Upper lobe of left lung (tissue), 6 donors: ENCODE measurements at regions not wholly inside any gene's neighbourhood (a gene's known extent, or its start where the extent isn't known, plus 50 kb on each side); places are given as distances from the start of the nearest gene placed in this dataset.

Experiments used
- ATAC-seq, 2 donors: fragments of 200-7000 bp; cut with Tn5 transposase; one replicate each; pipeline ENCODE4 v1.9.1; 2022; ENCODE audit warnings: mild to moderate bottlenecking in 2 of 2, moderate library complexity in 2 of 2; ENCODE audit not compliant: low FRiP score in 2 of 2
- DNase-seq, 2 donors: peaks; one replicate each; pipeline ENCODE4 v3.0.0-alpha.2; 2019 to 2020
- H3K27ac ChIP-seq, 4 donors: fragments of 200-600 bp; sonication (generic); one replicate each; pipeline ENCODE4 v1.5.1; 2016 to 2019
- H3K27me3 ChIP-seq, 4 donors: fragments of 200-600 bp; sonication (generic); one replicate each; pipeline ENCODE4 v1.5.1; 2017 to 2019
- H3K36me3 ChIP-seq, 4 donors: fragments of 200-600 bp; sonication (generic); one replicate each; pipeline ENCODE4 v1.5.1; 2016 to 2019
- H3K4me1 ChIP-seq, 4 donors: fragments of 200-600 bp; sonication (generic); one replicate each; pipeline ENCODE4 v1.5.1; 2018 to 2019
- H3K4me3 ChIP-seq, 4 donors: fragments of 200-600 bp; sonication (generic); one replicate each; pipeline ENCODE4 v1.5.1; 2017 to 2019; ENCODE audit warnings: mild to moderate bottlenecking in 2 of 4, moderate library complexity in 1 of 4
- H3K9me3 ChIP-seq, 4 donors: fragments of 200-600 bp; sonication (generic); one replicate each; pipeline ENCODE4 v1.5.1; 2018 to 2019
- EP300 ChIP-seq, 4 donors: sonication (generic); formaldehyde crosslinking; IDR thresholded peaks; one replicate each; pipeline ENCODE4 v1.5.1; 2017; ENCODE audit warnings: antibody characterized with exemption in 4 of 4, control low read depth in 2 of 4
- POLR2A ChIP-seq, 4 donors: fragments of 450-650 bp; IDR thresholded peaks; one replicate each; pipeline ENCODE4 v1.5.1; 2016 to 2017; ENCODE audit warnings: antibody characterized with exemption in 4 of 4, mild to moderate bottlenecking in 2 of 4
- POLR2AphosphoS5 ChIP-seq, 2 donors: sonication (generic); formaldehyde crosslinking; IDR thresholded peaks; one replicate each; pipeline ENCODE4 v1.5.1; 2017; ENCODE audit warnings: antibody characterized with exemption in 2 of 2
- WGBS, 2 donors: methylation state at CpG; one replicate each; pipeline ENCODE4 v1.1.5; 2017 to 2018; 5-methylcytosine and 5-hydroxymethylcytosine counted together
- TF ChIP-seq, protein P1 (sequence below), 6 experiments: fragments of 450-650 bp in 4 of 6; fragments of 200-600 bp in 2 of 6; sonication (generic) in 2 of 6; IDR thresholded peaks; one replicate each; pipeline ENCODE4 v1.5.1; 2016 to 2019; ENCODE audit warnings: antibody characterized with exemption in 6 of 6
- donor health status: DM: no; HTN: no; CAD: no; lungs with moderate emphysema.
- donor health status: DM: no; HTN: yes; CAD: no; lungs with severe emphysema.

DNA sequence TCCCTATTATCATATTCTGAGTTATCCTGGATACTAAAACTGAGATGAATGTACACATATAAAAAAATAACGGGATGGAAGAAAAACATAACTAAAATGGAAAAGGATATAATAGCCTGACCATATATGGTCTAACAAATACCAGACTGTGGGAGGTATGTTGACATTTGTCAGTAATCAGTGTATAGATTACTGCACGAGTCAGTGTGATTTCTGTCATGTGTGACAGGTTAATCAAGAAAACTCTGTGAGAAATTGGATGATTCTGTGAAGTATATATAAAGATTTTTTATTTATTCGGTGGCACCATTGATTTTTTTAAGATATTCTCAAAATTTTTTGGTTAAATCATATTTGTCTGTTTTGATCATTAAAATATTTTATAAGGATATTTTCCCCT lies 547.3 kb upstream of the B3GALT2 start:
- Histone ChIP-seq H3K4me3 (no peak overlapping the region), H3K27me3 (no peaks in the 10 kb centered on the region), H3K27ac (no peak overlapping the region), H3K9me3 (no peaks in the 10 kb centered on the region), H3K4me1 (no peaks in the 10 kb centered on the region), H3K36me3 (no peaks in the 10 kb centered on the region)
- 76 to 80% methylated on average over 3 of the region's 3 CpGs for WGBS, 2 donors
- ATAC-seq (no peak), DNase-seq (no peak)
- TF ChIP-seq POLR2A (IDR thresholded peaks at IDR 0.05) (no peak), EP300 (IDR thresholded peaks at IDR 0.05) (no peak), POLR2AphosphoS5 (IDR thresholded peaks at IDR 0.05) (no peak)
- TF ChIP-seq, protein P1, sequence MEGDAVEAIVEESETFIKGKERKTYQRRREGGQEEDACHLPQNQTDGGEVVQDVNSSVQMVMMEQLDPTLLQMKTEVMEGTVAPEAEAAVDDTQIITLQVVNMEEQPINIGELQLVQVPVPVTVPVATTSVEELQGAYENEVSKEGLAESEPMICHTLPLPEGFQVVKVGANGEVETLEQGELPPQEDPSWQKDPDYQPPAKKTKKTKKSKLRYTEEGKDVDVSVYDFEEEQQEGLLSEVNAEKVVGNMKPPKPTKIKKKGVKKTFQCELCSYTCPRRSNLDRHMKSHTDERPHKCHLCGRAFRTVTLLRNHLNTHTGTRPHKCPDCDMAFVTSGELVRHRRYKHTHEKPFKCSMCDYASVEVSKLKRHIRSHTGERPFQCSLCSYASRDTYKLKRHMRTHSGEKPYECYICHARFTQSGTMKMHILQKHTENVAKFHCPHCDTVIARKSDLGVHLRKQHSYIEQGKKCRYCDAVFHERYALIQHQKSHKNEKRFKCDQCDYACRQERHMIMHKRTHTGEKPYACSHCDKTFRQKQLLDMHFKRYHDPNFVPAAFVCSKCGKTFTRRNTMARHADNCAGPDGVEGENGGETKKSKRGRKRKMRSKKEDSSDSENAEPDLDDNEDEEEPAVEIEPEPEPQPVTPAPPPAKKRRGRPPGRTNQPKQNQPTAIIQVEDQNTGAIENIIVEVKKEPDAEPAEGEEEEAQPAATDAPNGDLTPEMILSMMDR (IDR thresholded peaks at IDR 0.05), result no peak

GRCh38 chr1:193730017-193730416 lies 543.6 kb upstream of the B3GALT2 start:
- no peak overlapping the region for H3K4me3 ChIP-seq
- ATAC-seq (no peak), DNase-seq (no peak)
- no peaks in the 10 kb centered on the region for H3K9me3 ChIP-seq
- H3K4me1 ChIP-seq, result no peaks in the 10 kb centered on the region
- no peak overlapping the region for H3K27ac ChIP-seq
- 56 to 60% methylated on average over 3 of the region's 3 CpGs for WGBS, 2 donors
- no peaks in the 10 kb centered on the region for H3K36me3 ChIP-seq
- H3K27me3 ChIP-seq, result no peaks in the 10 kb centered on the region
- TF ChIP-seq POLR2A (IDR thresholded peaks at IDR 0.05) (no peak), EP300 (IDR thresholded peaks at IDR 0.05) (no peak), POLR2AphosphoS5 (IDR thresholded peaks at IDR 0.05) (no peak)
- TF ChIP-seq, protein P1 (IDR thresholded peaks at IDR 0.05), result no peak

GRCh38 chr1:193729429-193729828 lies 543.0 kb upstream of the B3GALT2 start:
- ATAC-seq (no peak), DNase-seq (no peak)
- H3K36me3 ChIP-seq, result no peaks in the 10 kb centered on the region
- no peak overlapping the region for H3K4me3 ChIP-seq
- H3K4me1 ChIP-seq, result no peaks in the 10 kb centered on the region
- H3K27me3 ChIP-seq, result no peaks in the 10 kb centered on the region
- no peak overlapping the region for H3K27ac ChIP-seq
- H3K9me3 ChIP-seq, result no peaks in the 10 kb centered on the region
- WGBS, 2 donors, result 55 to 64% methylated on average over 2 of the region's 2 CpGs
- no peak for TF ChIP-seq POLR2A (IDR thresholded peaks at IDR 0.05)
- no peak for TF ChIP-seq EP300 (IDR thresholded peaks at IDR 0.05)
- no peak for TF ChIP-seq POLR2AphosphoS5 (IDR thresholded peaks at IDR 0.05)
- TF ChIP-seq, protein P1 (IDR thresholded peaks at IDR 0.05), result no peak

GRCh38 chr1:193727850-193728249 lies 541.4 kb upstream of the B3GALT2 start:
- Histone ChIP-seq H3K27me3 (no peaks in the 10 kb centered on the region), H3K36me3 (no peaks in the 10 kb centered on the region), H3K4me1 (no peaks in the 10 kb centered on the region), H3K27ac (no peak overlapping the region), H3K4me3 (no peak overlapping the region), H3K9me3 (no peaks in the 10 kb centered on the region)
- no peak for ATAC-seq
- DNase-seq, result no peak
- TF ChIP-seq POLR2A (IDR thresholded peaks at IDR 0.05), result no peak
- TF ChIP-seq, protein P1 (IDR thresholded peaks at IDR 0.05), result no peak
- TF ChIP-seq EP300 (IDR thresholded peaks at IDR 0.05), result no peak
- no peak for TF ChIP-seq POLR2AphosphoS5 (IDR thresholded peaks at IDR 0.05)
- WGBS, 2 donors, result 64 to 90% methylated on average over 1 of the region's 1 CpG

GRCh38 chr1:193726722-193727121 lies 540.3 kb upstream of the B3GALT2 start:
- no peak overlapping the region for H3K4me3 ChIP-seq
- 55 to 71% methylated on average over 3 of the region's 3 CpGs for WGBS, 2 donors
- ATAC-seq, result no peak
- no peaks in the 10 kb centered on the region for H3K36me3 ChIP-seq
- no peaks in the 10 kb centered on the region for H3K27me3 ChIP-seq
- no peak for DNase-seq
- no peaks in the 10 kb centered on the region for H3K9me3 ChIP-seq
- no peak for TF ChIP-seq POLR2AphosphoS5 (IDR thresholded peaks at IDR 0.05)
- TF ChIP-seq EP300 (IDR thresholded peaks at IDR 0.05), result no peak
- no peak for TF ChIP-seq POLR2A (IDR thresholded peaks at IDR 0.05)
- TF ChIP-seq, protein P1 (IDR thresholded peaks at IDR 0.05), result no peak
- no peak overlapping the region for H3K27ac ChIP-seq
- H3K4me1 ChIP-seq, result no peaks in the 10 kb centered on the region
